ENCODE measurements at regions not wholly inside any gene's neighbourhood (a gene's known extent, or its start where the extent isn't known, plus 50 kb on each side); places are given as distances from the start of the nearest gene placed in this dataset.

- TF ChIP-seq, protein P1, sequence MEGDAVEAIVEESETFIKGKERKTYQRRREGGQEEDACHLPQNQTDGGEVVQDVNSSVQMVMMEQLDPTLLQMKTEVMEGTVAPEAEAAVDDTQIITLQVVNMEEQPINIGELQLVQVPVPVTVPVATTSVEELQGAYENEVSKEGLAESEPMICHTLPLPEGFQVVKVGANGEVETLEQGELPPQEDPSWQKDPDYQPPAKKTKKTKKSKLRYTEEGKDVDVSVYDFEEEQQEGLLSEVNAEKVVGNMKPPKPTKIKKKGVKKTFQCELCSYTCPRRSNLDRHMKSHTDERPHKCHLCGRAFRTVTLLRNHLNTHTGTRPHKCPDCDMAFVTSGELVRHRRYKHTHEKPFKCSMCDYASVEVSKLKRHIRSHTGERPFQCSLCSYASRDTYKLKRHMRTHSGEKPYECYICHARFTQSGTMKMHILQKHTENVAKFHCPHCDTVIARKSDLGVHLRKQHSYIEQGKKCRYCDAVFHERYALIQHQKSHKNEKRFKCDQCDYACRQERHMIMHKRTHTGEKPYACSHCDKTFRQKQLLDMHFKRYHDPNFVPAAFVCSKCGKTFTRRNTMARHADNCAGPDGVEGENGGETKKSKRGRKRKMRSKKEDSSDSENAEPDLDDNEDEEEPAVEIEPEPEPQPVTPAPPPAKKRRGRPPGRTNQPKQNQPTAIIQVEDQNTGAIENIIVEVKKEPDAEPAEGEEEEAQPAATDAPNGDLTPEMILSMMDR (IDR thresholded peaks at IDR 0.05; ENCODE audit: low read length), result no peak
- TF ChIP-seq EZH2phosphoT487 (IDR thresholded peaks at IDR 0.05; ENCODE audit: low read length), result no peak
These were observed 290.1 kb upstream of the PTGER4 start for GRCh38 chr5:40389591-40389990.

All from MM.1S (cell line).